SU-DHL-6 (cell line): ENCODE measurements at regions not wholly inside any gene's neighbourhood (a gene's known extent, or its start where the extent isn't known, plus 50 kb on each side); places are given as distances from the start of the nearest gene placed in this dataset.

Experiments
- H2AFZ ChIP-seq: fragments of 200-600 bp; sonication (generic); 2 replicates; pipeline ENCODE4 v1.6.1; 2014; ENCODE audit warnings: low read depth, mild to moderate bottlenecking, moderate library complexity, mixed read lengths, antibody characterized with exemption, low read length; ENCODE audit not compliant: severe bottlenecking
- H3F3A ChIP-seq: fragments of 200-600 bp; shearing (Covaris generic); 2 replicates; pipeline ENCODE4 v1.6.0; 2016; ENCODE audit warnings: antibody characterized with exemption, mild to moderate bottlenecking; ENCODE audit not compliant: insufficient read depth
- H3K27ac ChIP-seq: fragments of 200-600 bp; sonication (generic); 2 replicates; pipeline ENCODE4 v1.5.1; 2016; ENCODE audit warnings: low read depth, mild to moderate bottlenecking, low read length, moderate library complexity, mixed read lengths
- H3K27me3 ChIP-seq: fragments of 200-600 bp; sonication (generic), shearing (Covaris generic); 2 replicates; pipeline ENCODE4 v1.6.0; 2014; ENCODE audit warnings: mild to moderate bottlenecking, low read length
- H3K36me3 ChIP-seq: fragments of 200-600 bp; sonication (generic); 2 replicates; pipeline ENCODE4 v1.6.1; 2014; ENCODE audit warnings: mild to moderate bottlenecking, low read length, mixed read lengths
- H3K4me2 ChIP-seq: fragments of 300-600, 200-600 bp; shearing (Covaris generic), sonication (generic); 2 replicates; pipeline ENCODE4 v1.6.0; 2014; ENCODE audit warnings: low read length, low read depth, mild to moderate bottlenecking; ENCODE audit not compliant: poor library complexity, severe bottlenecking
- H3K4me3 ChIP-seq: fragments of 200-600 bp; sonication (generic); 2 replicates; pipeline ENCODE4 v1.5.1; 2014; ENCODE audit warnings: antibody characterized with exemption, low read length, mild to moderate bottlenecking, mixed read lengths; ENCODE audit not compliant: insufficient read depth, poor library complexity, severe bottlenecking
- H3K79me2 ChIP-seq: fragments of 200-600 bp; sonication (generic); 2 replicates; pipeline ENCODE4 v1.6.1; 2014; ENCODE audit warnings: mild to moderate bottlenecking, low read length, moderate library complexity; ENCODE audit not compliant: insufficient read depth
- H3K9ac ChIP-seq: fragments of 200-600 bp; sonication (generic); 2 replicates; pipeline ENCODE4 v1.7.0; 2014; ENCODE audit warnings: mild to moderate bottlenecking, low read length
- H3K9me2 ChIP-seq: fragments of 200-600 bp; sonication (generic); replicated peaks from 2 replicates; pipeline ENCODE4 v1.6.1; 2014; ENCODE audit warnings: low read length; ENCODE audit not compliant: insufficient read depth
- H3K9me3 ChIP-seq: fragments of 200-600 bp; sonication (generic); 2 replicates; pipeline ENCODE4 v1.6.1; 2014; ENCODE audit warnings: low read length, mixed read lengths; ENCODE audit not compliant: insufficient read depth
- H4K20me1 ChIP-seq: fragments of 200-600 bp; sonication (generic); 2 replicates; pipeline ENCODE4 v1.6.1; 2014; ENCODE audit warnings: low read depth, mild to moderate bottlenecking, antibody characterized with exemption, low read length, moderate library complexity, mixed read lengths
- EZH2phosphoT487 ChIP-seq: fragments of 200-600 bp; sonication (generic), shearing (Covaris generic); conservative IDR thresholded peaks from 2 replicates; pipeline ENCODE4 v1.6.1; 2018; ENCODE audit warnings: mild to moderate bottlenecking, antibody characterized with exemption, low read length, moderate library complexity, mixed read lengths
- TF ChIP-seq, protein P1 (sequence below): fragments of 200-600 bp; sonication (generic); IDR thresholded peaks from one replicate; pipeline ENCODE4 v1.5.1; 2017; ENCODE audit warnings: antibody characterized with exemption, mild to moderate bottlenecking, low read length, moderate library complexity; ENCODE audit not compliant: insufficient read depth, poor library complexity, severe bottlenecking

DNA sequence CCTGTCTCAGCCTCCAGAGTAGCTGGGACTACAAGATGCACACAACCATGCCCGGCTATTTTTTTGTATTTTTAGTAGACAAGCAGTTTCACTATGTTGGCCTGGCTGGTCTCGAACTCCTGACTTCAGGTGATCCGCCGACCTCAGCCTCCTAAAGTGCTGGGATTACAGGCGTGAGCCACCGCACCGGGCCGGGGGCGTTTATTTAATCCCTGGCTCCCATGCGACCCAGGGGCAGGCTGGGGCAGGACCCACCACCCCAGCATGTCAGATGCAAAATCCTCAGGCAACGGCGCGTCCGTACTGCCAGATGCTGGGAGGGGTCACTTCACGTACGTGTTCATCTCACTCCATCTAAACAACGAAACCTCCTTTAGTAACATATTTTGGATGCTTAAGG, 518.7 kb upstream of the NOX3 start:
- Histone ChIP-seq H3K79me2 (no peaks in the 10 kb centered on the region), H3K9me2 (no peaks in the 10 kb centered on the region), H3K9ac (no peak overlapping the region), H3K27ac (no peak overlapping the region), H3K4me2 (no peak overlapping the region), H3K4me3 (no peak overlapping the region), H3F3A (no peaks in the 10 kb centered on the region), H3K27me3 (no peaks in the 10 kb centered on the region), H3K9me3 (no peaks in the 10 kb centered on the region), H3K36me3 (no peaks in the 10 kb centered on the region), H2AFZ (no peak overlapping the region), H4K20me1 (no peaks in the 10 kb centered on the region)
- TF ChIP-seq, protein P1, sequence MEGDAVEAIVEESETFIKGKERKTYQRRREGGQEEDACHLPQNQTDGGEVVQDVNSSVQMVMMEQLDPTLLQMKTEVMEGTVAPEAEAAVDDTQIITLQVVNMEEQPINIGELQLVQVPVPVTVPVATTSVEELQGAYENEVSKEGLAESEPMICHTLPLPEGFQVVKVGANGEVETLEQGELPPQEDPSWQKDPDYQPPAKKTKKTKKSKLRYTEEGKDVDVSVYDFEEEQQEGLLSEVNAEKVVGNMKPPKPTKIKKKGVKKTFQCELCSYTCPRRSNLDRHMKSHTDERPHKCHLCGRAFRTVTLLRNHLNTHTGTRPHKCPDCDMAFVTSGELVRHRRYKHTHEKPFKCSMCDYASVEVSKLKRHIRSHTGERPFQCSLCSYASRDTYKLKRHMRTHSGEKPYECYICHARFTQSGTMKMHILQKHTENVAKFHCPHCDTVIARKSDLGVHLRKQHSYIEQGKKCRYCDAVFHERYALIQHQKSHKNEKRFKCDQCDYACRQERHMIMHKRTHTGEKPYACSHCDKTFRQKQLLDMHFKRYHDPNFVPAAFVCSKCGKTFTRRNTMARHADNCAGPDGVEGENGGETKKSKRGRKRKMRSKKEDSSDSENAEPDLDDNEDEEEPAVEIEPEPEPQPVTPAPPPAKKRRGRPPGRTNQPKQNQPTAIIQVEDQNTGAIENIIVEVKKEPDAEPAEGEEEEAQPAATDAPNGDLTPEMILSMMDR = no peak
- no peak for TF ChIP-seq EZH2phosphoT487

DNA sequence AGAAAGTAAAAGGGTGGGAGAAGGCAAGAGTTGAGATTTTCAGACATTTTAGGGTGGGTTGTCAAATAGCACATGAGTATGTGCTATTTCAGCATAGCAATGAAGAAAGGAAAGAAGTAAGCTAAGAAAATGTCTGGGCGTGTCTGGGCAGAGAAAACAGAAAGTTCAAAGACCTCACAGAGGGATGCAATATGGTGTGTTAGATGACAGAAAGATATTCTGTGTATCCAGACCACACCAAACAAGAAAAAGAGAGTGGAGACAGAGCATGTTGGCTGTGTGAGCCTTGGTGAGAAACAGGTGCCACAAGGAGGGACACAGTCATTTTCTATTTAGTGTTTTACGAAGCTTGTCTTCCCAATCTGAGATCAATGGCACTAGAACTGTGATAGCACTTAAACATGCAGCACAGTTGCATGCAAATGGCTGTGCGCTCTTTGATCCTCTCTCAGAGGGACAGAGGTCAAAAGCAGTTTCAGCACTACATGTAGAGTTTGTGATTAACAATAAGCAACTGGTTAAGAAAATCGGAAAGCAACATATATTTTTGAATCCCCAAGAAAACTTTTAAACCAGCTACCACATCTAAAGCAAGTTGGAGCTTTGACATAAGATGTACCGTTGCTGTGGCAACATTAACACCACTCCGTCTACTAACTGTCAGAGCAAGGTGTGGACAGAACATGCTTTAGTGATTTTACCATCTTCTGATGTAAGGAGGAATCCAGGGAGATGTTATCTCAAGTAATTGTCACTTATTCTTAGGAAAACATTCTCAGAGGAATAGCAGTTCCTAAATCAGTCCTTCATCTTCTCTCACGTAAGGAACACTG, 515.5 kb upstream of the NOX3 start:
- TF ChIP-seq, protein P1 = no peak
- TF ChIP-seq EZH2phosphoT487 = no peak
- no peak overlapping the region for H3K4me3 ChIP-seq
- no peaks in the 10 kb centered on the region for H3K36me3 ChIP-seq
- H3K9me3 ChIP-seq = no peaks in the 10 kb centered on the region
- no peak overlapping the region for H3K4me2 ChIP-seq
- H2AFZ ChIP-seq = no peak overlapping the region
- no peaks in the 10 kb centered on the region for H3K9me2 ChIP-seq
- no peak overlapping the region for H3K27ac ChIP-seq
- no peaks in the 10 kb centered on the region for H3K79me2 ChIP-seq
- no peaks in the 10 kb centered on the region for H3K27me3 ChIP-seq
- H4K20me1 ChIP-seq = no peaks in the 10 kb centered on the region
- H3F3A ChIP-seq = no peaks in the 10 kb centered on the region
- no peak overlapping the region for H3K9ac ChIP-seq

DNA sequence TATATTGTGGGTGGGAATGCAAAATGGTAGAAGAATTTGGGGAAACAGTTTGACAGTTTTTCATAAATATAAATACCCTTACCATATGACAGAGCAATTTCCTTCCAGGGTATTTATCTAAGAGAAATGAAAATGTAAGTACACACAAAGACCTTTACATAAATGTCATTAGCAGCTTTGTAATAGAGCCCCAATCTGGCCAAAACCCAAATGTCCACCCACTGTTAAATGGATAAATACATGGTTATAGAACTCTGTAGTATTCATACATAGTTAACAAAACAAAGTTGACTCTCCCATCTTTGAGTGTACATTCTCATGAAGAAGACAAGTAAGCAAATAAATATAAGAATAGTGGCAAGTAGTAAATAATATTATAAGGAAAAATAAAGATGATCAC, 514.8 kb upstream of the NOX3 start:
- H3K9me3 ChIP-seq = no peaks in the 10 kb centered on the region
- H3K9ac ChIP-seq = no peak overlapping the region
- no peaks in the 10 kb centered on the region for H3K27me3 ChIP-seq
- no peak overlapping the region for H3K4me3 ChIP-seq
- H3K4me2 ChIP-seq = no peak overlapping the region
- no peak overlapping the region for H2AFZ ChIP-seq
- no peaks in the 10 kb centered on the region for H3F3A ChIP-seq
- H3K79me2 ChIP-seq = no peaks in the 10 kb centered on the region
- H3K36me3 ChIP-seq = no peaks in the 10 kb centered on the region
- TF ChIP-seq, protein P1 = no peak
- no peak for TF ChIP-seq EZH2phosphoT487
- no peaks in the 10 kb centered on the region for H4K20me1 ChIP-seq
- no peak overlapping the region for H3K27ac ChIP-seq
- H3K9me2 ChIP-seq = no peaks in the 10 kb centered on the region
